HepG2 (cell line): ENCODE measurements at regions not wholly inside any gene's neighbourhood (a gene's known extent, or its start where the extent isn't known, plus 50 kb on each side); places are given as distances from the start of the nearest gene placed in this dataset.

Experiments used
- GRHL1 ChIP-seq: sonication (generic); formaldehyde crosslinking; conservative IDR thresholded peaks from 2 replicates; pipeline ENCODE4 v1.8.0; 2022; ENCODE audit warnings: missing genetic modification reagents
- HDAC6 ChIP-seq: fragments of 200-600 bp; sonication (generic); IDR thresholded peaks from 2 replicates; pipeline ENCODE4 v1.7.0; 2017; ENCODE audit warnings: mild to moderate bottlenecking, antibody characterized with exemption, low read length, low read depth
- HOXA7 ChIP-seq: sonication (generic); formaldehyde crosslinking; IDR thresholded peaks from 2 replicates; pipeline ENCODE4 v1.8.1; 2022; ENCODE audit warnings: mild to moderate bottlenecking, missing genetic modification reagents, moderate library complexity
- IKZF5 ChIP-seq: IDR thresholded peaks from 2 replicates; pipeline ENCODE4 v1.6.1; 2018; ENCODE audit warnings: missing genetic modification reagents, mild to moderate bottlenecking, missing compliant biosample characterization
- LCORL ChIP-seq, 2 experiments: fragments of 450-650 bp in 1 of 2; sonication (generic) in 1 of 2; formaldehyde crosslinking in 1 of 2; IDR thresholded peaks; 2 replicates each; pipeline versions ENCODE4 v1.5.0 to v1.6.1; 2017 to 2020; ENCODE audit warnings: antibody characterized with exemption in 1 of 2, missing genetic modification reagents in 1 of 2
- MIER2 ChIP-seq: IDR thresholded peaks from 2 replicates; pipeline ENCODE4 v1.6.1; 2016; ENCODE audit warnings: missing biosample characterization, missing genetic modification reagents
- SKIL ChIP-seq: sonication (generic); formaldehyde crosslinking; IDR thresholded peaks from 2 replicates; pipeline ENCODE4 v1.8.0; 2022; ENCODE audit warnings: missing genetic modification reagents, mild to moderate bottlenecking, moderate library complexity, borderline replicate concordance
- TAF1 ChIP-seq: sonication (generic); formaldehyde crosslinking; IDR thresholded peaks from 2 replicates; pipeline ENCODE4 v1.4.0; 2020; ENCODE audit warnings: missing genetic modification reagents
- ZNF143 ChIP-seq: sonication (generic); formaldehyde crosslinking; IDR thresholded peaks from 2 replicates; pipeline ENCODE4 v1.4.0; 2020; ENCODE audit warnings: missing genetic modification reagents
- ZNF335 ChIP-seq: sonication (generic); formaldehyde crosslinking; IDR thresholded peaks from 2 replicates; pipeline ENCODE4 v1.4.0; 2020; ENCODE audit warnings: missing genetic modification reagents
- ZNF383 ChIP-seq: sonication (generic); formaldehyde crosslinking; IDR thresholded peaks from 2 replicates; pipeline ENCODE4 v1.4.0; 2020; ENCODE audit warnings: missing genetic modification reagents, mild to moderate bottlenecking, borderline replicate concordance
- ZNF543 ChIP-seq: sonication (generic); formaldehyde crosslinking; IDR thresholded peaks from 2 replicates; pipeline ENCODE4 v1.4.0; 2020; ENCODE audit warnings: mild to moderate bottlenecking, missing genetic modification reagents
- ZNF747 ChIP-seq: sonication (generic); formaldehyde crosslinking; IDR thresholded peaks from 2 replicates; pipeline ENCODE4 v1.8.1; 2023; ENCODE audit warnings: missing genetic modification reagents, mild to moderate bottlenecking, borderline replicate concordance
- ZNF777 ChIP-seq: sonication (generic); formaldehyde crosslinking; IDR thresholded peaks from 2 replicates; pipeline ENCODE4 v1.4.0; 2020; ENCODE audit warnings: missing genetic modification reagents
- TF ChIP-seq, protein P1 (sequence below): sonication (generic); formaldehyde crosslinking; IDR thresholded peaks from 2 replicates; pipeline ENCODE4 v1.4.0; 2020; ENCODE audit warnings: missing genetic modification reagents
- TF ChIP-seq, protein P2 (sequence below): IDR thresholded peaks from 2 replicates; pipeline ENCODE4 v1.4.0; 2020; ENCODE audit warnings: mild to moderate bottlenecking, missing genetic modification reagents

DNA sequence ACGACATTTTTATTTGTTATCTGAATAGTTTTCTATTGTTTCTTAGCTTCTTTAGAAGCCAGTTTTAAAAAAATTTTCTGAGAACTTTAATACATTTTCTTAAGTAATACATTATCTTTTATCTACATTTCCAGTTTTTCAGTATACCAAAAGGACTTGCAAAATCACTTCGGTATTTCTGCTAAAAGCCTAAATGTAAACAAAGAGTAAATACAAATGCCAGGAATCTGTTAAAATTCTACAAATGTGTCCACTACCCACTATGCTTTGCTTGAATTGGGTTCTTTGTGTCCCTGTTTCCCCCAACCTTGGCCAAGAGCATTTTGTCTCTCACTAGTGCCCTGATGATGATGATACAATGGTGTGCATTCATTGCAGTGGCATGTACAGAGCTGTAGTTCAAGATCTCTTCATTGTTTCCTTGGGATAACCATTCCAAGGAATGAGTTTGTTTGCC lies 611.2 kb downstream of the NR2F1-AS1 start (continued):
- TF ChIP-seq LCORL (IDR thresholded peaks at IDR 0.05) (peak; percentile 98), LCORL (CRISPR knock-in tag; IDR thresholded peaks at IDR 0.05) (peak; percentile 63; the same call in 1 of the 2 replicates), IKZF5 (peak; percentile 61), MIER2 (no peak), ZNF335 (CRISPR knock-in tag) (no peak), ZNF143 (CRISPR knock-in tag) (peak; percentile 85), GRHL1 (no peak), ZNF747 (no peak), ZNF543 (CRISPR knock-in tag) (no peak), HOXA7 (no peak), ZNF777 (CRISPR knock-in tag) (no peak), HDAC6 (no peak), ZNF383 (CRISPR knock-in tag) (no peak), SKIL (CRISPR knock-in tag) (no peak), TAF1 (CRISPR knock-in tag) (no peak)
- TF ChIP-seq, protein P1, sequence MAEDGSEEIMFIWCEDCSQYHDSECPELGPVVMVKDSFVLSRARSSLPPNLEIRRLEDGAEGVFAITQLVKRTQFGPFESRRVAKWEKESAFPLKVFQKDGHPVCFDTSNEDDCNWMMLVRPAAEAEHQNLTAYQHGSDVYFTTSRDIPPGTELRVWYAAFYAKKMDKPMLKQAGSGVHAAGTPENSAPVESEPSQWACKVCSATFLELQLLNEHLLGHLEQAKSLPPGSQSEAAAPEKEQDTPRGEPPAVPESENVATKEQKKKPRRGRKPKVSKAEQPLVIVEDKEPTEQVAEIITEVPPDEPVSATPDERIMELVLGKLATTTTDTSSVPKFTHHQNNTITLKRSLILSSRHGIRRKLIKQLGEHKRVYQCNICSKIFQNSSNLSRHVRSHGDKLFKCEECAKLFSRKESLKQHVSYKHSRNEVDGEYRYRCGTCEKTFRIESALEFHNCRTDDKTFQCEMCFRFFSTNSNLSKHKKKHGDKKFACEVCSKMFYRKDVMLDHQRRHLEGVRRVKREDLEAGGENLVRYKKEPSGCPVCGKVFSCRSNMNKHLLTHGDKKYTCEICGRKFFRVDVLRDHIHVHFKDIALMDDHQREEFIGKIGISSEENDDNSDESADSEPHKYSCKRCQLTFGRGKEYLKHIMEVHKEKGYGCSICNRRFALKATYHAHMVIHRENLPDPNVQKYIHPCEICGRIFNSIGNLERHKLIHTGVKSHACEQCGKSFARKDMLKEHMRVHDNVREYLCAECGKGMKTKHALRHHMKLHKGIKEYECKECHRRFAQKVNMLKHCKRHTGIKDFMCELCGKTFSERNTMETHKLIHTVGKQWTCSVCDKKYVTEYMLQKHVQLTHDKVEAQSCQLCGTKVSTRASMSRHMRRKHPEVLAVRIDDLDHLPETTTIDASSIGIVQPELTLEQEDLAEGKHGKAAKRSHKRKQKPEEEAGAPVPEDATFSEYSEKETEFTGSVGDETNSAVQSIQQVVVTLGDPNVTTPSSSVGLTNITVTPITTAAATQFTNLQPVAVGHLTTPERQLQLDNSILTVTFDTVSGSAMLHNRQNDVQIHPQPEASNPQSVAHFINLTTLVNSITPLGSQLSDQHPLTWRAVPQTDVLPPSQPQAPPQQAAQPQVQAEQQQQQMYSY (CRISPR knock-in tag): no peak
- TF ChIP-seq, protein P2, sequence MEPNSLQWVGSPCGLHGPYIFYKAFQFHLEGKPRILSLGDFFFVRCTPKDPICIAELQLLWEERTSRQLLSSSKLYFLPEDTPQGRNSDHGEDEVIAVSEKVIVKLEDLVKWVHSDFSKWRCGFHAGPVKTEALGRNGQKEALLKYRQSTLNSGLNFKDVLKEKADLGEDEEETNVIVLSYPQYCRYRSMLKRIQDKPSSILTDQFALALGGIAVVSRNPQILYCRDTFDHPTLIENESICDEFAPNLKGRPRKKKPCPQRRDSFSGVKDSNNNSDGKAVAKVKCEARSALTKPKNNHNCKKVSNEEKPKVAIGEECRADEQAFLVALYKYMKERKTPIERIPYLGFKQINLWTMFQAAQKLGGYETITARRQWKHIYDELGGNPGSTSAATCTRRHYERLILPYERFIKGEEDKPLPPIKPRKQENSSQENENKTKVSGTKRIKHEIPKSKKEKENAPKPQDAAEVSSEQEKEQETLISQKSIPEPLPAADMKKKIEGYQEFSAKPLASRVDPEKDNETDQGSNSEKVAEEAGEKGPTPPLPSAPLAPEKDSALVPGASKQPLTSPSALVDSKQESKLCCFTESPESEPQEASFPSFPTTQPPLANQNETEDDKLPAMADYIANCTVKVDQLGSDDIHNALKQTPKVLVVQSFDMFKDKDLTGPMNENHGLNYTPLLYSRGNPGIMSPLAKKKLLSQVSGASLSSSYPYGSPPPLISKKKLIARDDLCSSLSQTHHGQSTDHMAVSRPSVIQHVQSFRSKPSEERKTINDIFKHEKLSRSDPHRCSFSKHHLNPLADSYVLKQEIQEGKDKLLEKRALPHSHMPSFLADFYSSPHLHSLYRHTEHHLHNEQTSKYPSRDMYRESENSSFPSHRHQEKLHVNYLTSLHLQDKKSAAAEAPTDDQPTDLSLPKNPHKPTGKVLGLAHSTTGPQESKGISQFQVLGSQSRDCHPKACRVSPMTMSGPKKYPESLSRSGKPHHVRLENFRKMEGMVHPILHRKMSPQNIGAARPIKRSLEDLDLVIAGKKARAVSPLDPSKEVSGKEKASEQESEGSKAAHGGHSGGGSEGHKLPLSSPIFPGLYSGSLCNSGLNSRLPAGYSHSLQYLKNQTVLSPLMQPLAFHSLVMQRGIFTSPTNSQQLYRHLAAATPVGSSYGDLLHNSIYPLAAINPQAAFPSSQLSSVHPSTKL (CRISPR knock-in tag): peak; percentile 94
